CMK (cell line): ENCODE measurements at regions not wholly inside any gene's neighbourhood (a gene's known extent, or its start where the extent isn't known, plus 50 kb on each side); places are given as distances from the start of the nearest gene placed in this dataset.
"Not testable (repeated sequence)": the region's sequence is repeated elsewhere in the genome, so short reads cannot be mapped to it uniquely, and the experiment has no call there.

ENCODE experiments used
- DNase-seq: peaks from one replicate; pipeline ENCODE4 v3.0.0-alpha.2; 2010; ENCODE audit warnings: low read depth

- DNase-seq: no peak
These were observed 288.6 kb upstream of the FIGN start for GRCh38 chr2:164024396-164024795.

GRCh38 chr2:164023896-164024295 is 288.1 kb upstream of the FIGN start:
- no peak for DNase-seq

GRCh38 chr2:164015328-164016123 is 279.7 kb upstream of the FIGN start:
- DNase-seq: no peak

DNA sequence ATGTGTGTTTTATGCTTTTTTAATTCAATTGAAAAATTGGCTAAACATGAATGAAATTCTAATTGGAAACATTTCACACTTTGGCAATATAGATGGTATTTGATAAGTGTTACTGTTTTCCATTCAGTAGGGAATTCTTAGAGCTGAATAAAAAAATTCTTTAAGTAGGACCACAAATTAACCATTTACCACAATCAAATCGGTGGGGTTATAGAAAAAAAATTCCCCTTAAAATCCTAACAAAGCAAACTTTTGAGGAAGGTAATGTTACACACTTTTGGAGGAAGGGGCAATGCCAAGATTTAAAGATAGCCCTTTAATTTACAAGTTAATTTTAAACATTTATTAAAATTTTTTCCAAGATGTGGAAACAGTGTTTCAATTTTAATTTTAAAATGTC is 279.0 kb upstream of the FIGN start:
- DNase-seq: no peak

GRCh38 chr2:164014068-164014731 is 278.4 kb upstream of the FIGN start:
- DNase-seq: no peak

DNA sequence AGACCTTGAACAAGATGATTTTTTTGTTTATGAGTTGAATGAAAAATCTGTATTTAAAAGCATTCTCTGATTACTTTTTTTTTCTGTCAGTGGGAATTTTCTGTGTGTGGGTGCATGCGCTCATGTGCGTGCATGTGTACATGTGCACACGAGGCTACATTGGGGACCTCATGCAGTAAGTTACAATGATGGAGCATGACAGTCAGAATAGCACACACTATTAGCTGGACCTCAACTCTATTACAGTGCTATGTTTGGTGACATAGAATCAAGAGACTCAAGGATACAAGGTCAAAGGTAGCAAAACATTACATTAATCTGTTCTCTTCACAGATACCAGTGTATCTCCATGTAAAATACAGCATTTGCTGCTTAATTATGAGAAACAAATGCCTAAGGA is 276.8 kb upstream of the FIGN start:
- no peak for DNase-seq

DNA sequence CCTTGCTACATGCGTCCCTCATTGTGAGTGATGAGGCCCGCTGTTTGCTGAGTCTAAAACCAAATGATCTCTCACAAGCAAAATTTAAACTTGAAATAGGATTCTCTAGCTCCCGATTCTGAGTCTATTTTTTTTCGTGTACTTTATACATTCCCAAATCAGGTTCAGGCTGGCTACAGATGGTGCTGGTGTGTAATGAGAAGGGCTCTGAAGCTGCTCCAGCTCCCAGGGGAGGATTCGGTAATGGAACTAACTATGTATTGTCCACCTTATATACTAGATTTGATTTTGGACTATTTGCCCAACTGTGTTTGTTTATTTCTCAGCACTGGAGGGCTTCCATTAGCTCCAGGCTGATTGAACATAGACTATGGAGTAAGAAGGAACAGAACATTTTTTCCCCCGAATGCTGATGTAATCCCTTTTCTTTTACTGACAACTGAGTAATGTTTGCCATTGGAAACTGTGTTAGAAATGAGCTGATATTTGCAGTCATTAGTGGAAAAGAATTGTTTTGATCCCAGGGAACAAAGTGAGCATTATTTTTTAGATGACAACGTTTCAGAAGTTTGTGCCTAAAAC is 274.0 kb upstream of the FIGN start:
- DNase-seq: no peak

DNA sequence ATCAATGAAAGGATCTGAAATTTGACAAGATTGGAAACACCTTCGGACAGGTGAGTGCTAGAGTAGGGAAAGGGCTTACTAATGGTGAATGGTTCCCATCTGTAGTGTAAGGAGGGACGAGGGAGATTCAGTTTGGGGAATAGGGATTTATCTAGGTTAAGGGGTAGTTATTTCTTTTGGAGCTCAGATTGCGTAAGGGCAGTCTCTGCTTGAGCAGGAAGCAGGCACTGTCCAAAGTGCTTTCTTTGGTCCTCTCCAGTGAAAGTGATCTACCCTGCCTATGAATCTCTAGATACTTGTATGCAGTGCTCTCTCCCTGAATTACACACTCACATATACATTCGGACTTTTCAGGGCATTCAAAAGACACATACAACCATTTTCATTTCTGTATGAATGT is 272.9 kb upstream of the FIGN start:
- DNase-seq: no peak

GRCh38 chr2:164006704-164007103 is 270.9 kb upstream of the FIGN start:
- no peak for DNase-seq

DNA sequence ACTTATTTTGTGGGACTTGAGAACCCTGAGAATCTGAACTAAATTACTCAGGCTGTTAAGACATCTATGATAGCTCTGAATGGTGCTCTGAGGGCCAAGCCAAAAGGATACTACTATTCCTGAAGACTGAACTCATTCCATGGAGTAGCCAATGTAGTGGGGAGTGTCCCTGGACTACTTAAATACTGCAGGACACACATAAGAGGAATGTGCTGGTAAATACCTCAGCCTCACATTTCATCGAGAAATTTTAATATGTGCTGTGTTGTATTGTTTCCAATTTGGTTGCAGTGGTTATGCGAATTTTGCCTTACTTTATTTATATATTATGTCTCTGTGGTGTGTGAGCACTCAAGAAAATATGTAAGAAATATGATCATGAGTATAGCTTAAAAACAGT is 264.4 kb upstream of the FIGN start:
- DNase-seq: no peak

DNA sequence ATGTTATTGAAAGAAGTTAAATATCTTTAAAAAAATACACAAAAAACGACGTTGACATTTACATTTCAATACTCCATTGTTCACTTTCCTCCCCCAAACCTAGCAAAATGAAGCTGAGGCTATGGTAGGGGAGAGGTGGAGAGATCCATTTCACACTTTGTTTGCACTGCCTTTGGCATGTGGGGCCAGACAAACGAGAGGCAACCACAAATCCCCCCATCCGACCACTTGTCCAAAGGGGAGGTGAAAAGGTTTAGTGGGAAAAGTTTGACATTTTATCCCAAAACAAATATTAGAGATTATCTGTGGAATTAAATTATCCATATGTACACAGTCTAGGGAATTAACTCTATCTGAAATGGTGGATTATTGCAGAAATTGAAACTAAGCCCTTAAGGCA is 261.7 kb upstream of the FIGN start:
- no peak for DNase-seq

- DNase-seq: no peak
These were observed 254.7 kb upstream of the FIGN start for GRCh38 chr2:163990541-163990940.

DNA sequence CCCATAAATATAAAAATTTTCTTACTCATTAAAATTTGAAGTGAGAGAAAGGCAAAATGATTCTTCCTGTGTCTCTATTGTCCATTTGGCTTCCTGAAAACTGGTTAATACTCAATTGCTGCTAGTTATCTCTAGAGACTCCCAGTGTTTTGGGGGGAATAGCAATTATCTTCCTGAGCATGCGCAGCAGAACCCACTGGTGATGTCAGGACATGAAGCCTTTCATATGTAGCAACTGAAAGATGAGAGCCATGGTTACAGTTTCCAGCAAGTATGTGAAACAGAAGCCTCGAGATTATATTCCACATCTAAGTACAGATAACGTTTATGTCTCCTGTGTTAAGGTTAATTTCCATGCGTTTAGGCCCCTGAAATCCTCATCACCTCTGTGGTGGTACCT is 254.3 kb upstream of the FIGN start:
- DNase-seq: no peak

DNA sequence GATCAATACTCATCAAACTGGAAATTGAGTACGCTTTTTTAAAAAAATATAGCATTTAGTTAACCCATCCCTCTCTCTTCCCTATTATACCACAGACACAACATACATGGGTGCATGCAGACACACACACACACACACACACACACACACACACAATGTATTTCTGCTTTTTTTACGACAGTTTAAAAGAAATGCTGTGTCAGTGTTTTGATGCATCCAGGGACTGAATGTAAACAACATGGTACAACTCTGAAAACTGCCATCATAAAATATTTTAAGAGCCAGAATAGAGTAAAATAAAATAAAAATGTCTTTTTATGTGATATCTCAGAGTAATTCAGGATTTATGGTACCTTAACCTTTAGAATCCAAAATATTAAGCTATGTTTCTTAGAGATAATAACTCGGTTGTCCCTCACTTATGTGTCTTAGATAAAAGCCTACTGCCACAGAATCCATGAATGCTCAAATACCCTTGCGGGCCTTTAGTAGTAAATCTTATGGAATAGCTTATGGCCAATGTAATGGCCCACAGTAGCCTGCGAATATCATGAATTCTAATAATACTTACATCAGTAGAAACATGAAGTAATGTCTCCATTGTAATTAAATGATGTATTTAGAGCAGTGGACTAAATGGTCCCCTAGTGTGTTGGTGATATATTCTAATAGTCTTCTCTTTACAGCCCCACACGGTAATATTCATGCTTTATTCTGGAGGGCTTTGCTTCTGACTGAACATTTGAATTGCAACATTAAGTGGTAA is 251.6 kb upstream of the FIGN start:
- no peak for DNase-seq

DNA sequence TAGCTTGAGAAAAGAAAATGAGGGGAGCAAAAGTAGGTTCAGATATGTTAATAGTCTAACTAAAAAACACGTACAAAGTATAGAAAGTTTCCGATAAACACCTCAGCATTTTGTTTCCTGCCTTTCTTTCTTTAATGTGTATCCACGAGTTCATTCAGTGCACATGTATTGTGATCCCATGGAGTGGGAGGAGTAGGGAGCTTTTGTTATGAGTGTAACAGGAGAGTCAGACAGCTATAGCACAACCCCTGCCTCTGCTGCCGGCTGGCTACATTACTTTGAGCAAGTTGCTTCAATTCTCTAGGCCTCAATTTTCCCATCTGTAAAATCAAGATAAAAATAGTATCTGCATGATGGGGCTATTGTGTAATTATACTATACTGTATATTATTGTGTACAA is 249.2 kb upstream of the FIGN start:
- no peak for DNase-seq

DNA sequence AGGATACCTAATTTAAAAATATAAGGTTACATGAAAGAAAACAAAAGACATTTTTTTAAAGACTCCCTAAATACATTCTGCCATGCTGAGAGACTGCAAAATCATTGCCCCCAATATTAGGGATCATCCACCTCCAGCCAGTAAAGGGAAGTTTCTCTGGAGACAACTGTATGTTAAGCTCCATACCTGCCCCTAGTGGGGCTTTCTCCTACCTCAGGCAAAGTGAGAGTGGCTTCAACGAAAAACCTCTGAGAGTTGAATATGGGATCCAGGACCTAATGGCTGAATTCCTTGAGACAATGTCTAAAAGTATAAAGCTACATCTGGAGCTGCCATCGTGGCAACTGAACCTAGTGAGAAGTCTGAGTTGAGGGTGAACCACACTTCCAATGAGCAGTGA is 248.1 kb upstream of the FIGN start:
- no peak for DNase-seq

- DNase-seq: no peak
These were observed 247.1 kb upstream of the FIGN start for GRCh38 chr2:163982938-163983337.

DNA sequence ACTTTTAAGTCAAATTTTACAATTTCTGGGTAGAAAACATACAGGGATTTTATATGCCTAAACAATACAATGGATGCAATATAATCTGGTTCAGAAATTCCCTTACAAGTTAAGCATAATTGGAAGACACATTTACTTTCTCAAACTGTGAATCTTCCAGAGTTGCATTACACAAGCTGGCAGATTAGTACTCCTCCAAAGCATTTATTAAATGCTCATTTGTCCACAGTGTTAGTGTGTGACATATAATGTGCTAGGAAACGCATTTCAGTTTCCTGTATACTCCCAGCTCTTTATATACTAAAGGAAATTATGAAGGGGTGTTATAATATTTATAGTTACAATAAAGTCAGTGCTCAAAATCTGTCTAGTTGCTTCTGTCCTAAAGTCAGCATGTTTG is 239.0 kb upstream of the FIGN start:
- no peak for DNase-seq

- no peak for DNase-seq
These were observed 234.4 kb upstream of the FIGN start for GRCh38 chr2:163970058-163970813.

- not testable (repeated sequence) for DNase-seq
These were observed 228.5 kb upstream of the FIGN start for GRCh38 chr2:163964278-163964677.

- no peak for DNase-seq
These were observed 217.6 kb upstream of the FIGN start for GRCh38 chr2:163953390-163953907.

DNA sequence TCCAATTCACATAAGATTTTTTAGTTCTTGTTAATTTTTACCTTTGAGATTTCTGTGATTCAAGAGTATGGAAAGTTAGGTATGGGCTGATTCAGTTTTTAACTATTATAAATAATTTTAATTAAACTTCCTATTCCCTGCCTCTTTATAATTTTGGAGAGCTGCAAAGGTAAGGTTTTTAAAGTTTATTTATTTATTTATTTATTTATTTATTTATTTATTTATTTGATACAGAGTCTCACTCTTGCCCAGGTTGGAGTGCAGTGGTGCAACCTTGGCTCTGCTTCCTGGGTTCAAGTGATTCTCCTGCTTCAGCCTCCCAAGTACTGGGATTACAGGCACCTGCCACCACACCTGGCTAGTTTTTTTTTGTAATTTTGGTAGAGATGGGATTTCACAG is 215.5 kb upstream of the FIGN start:
- no peak for DNase-seq
